ENCODE measurements at regions not wholly inside any gene's neighbourhood (a gene's known extent, or its start where the extent isn't known, plus 50 kb on each side); places are given as distances from the start of the nearest gene placed in this dataset.

- Mint-ChIP-seq H3K27ac (no peak overlapping the region), H3K9me3 (no peaks in the 10 kb centered on the region), H3K4me1 (ENCODE audit: low read depth) (no peaks in the 10 kb centered on the region), H3K4me3 (no peak overlapping the region), H3K36me3 (ENCODE audit: low read depth) (no peaks in the 10 kb centered on the region), H3K27me3 (ENCODE audit: insufficient read depth) (peaks cover 4% of the 10 kb centered on the region)
- no peak for DNase-seq (ENCODE audit: low spot score)
- intact Hi-C loops (cut with micrococcal nuclease) = no loop called here
Observed at GRCh38 chr4:24260923-24261564, 323.3 kb downstream of the DHX15 start.

GRCh38 chr4:24260133-24260715 lies 324.1 kb downstream of the DHX15 start:
- no peak overlapping the region for H3K4me3 Mint-ChIP-seq
- intact Hi-C loops (cut with micrococcal nuclease) = no loop called here
- no peaks in the 10 kb centered on the region for H3K9me3 Mint-ChIP-seq
- H3K27ac Mint-ChIP-seq = no peak overlapping the region
- no peaks in the 10 kb centered on the region for H3K4me1 Mint-ChIP-seq (ENCODE audit: low read depth)
- no peaks in the 10 kb centered on the region for H3K36me3 Mint-ChIP-seq (ENCODE audit: low read depth)
- no peak for DNase-seq (ENCODE audit: low spot score)
- H3K27me3 Mint-ChIP-seq (ENCODE audit: insufficient read depth) = peaks cover 4% of the 10 kb centered on the region

GRCh38 chr4:24256547-24256946 lies 327.8 kb downstream of the DHX15 start:
- no peaks in the 10 kb centered on the region for H3K4me1 Mint-ChIP-seq (ENCODE audit: low read depth)
- DNase-seq (ENCODE audit: low spot score) = no peak
- no peaks in the 10 kb centered on the region for H3K36me3 Mint-ChIP-seq (ENCODE audit: low read depth)
- H3K27ac Mint-ChIP-seq = no peak overlapping the region
- H3K9me3 Mint-ChIP-seq = no peaks in the 10 kb centered on the region
- intact Hi-C loops (cut with micrococcal nuclease) = no loop called here
- H3K27me3 Mint-ChIP-seq (ENCODE audit: insufficient read depth) = peaks cover 2% of the 10 kb centered on the region
- no peak overlapping the region for H3K4me3 Mint-ChIP-seq

GRCh38 chr4:24256066-24256465 lies 328.3 kb downstream of the DHX15 start:
- no peaks in the 10 kb centered on the region for H3K9me3 Mint-ChIP-seq
- intact Hi-C loops (cut with micrococcal nuclease) = no loop called here

GRCh38 chr4:24252121-24252520 lies 332.2 kb downstream of the DHX15 start:
- DNase-seq (ENCODE audit: low spot score) = no peak
- no peaks in the 10 kb centered on the region for H3K4me1 Mint-ChIP-seq (ENCODE audit: low read depth)
- H3K9me3 Mint-ChIP-seq = no peaks in the 10 kb centered on the region
- no peak overlapping the region for H3K4me3 Mint-ChIP-seq
- H3K36me3 Mint-ChIP-seq (ENCODE audit: low read depth) = no peaks in the 10 kb centered on the region
- intact Hi-C loops (cut with micrococcal nuclease) = no loop called here
- peaks cover 2% of the 10 kb centered on the region for H3K27me3 Mint-ChIP-seq (ENCODE audit: insufficient read depth)
- H3K27ac Mint-ChIP-seq = no peak overlapping the region

More at GRCh38 chr4:24256066-24256465, 328.3 kb downstream of the DHX15 start:
- peaks cover 2% of the 10 kb centered on the region for H3K27me3 Mint-ChIP-seq (ENCODE audit: insufficient read depth)
- DNase-seq (ENCODE audit: low spot score) = no peak
- H3K4me1 Mint-ChIP-seq (ENCODE audit: low read depth) = no peaks in the 10 kb centered on the region
- H3K27ac Mint-ChIP-seq = no peak overlapping the region
- H3K4me3 Mint-ChIP-seq = no peak overlapping the region
- no peaks in the 10 kb centered on the region for H3K36me3 Mint-ChIP-seq (ENCODE audit: low read depth)

- H3K4me3 Mint-ChIP-seq = no peak overlapping the region
- no peak overlapping the region for H3K27ac Mint-ChIP-seq
- peaks cover under 1% of the 10 kb centered on the region for H3K27me3 Mint-ChIP-seq (ENCODE audit: insufficient read depth)
- H3K36me3 Mint-ChIP-seq (ENCODE audit: low read depth) = no peaks in the 10 kb centered on the region
- H3K4me1 Mint-ChIP-seq (ENCODE audit: low read depth) = no peaks in the 10 kb centered on the region
- DNase-seq (ENCODE audit: low spot score) = no peak
- H3K9me3 Mint-ChIP-seq = no peaks in the 10 kb centered on the region
- intact Hi-C loops (cut with micrococcal nuclease) = no loop called here
Observed at GRCh38 chr4:24251589-24251988, 332.8 kb downstream of the DHX15 start.

GRCh38 chr4:24249972-24250371 lies 334.4 kb downstream of the DHX15 start:
- no peaks in the 10 kb centered on the region for H3K9me3 Mint-ChIP-seq
- H3K4me3 Mint-ChIP-seq = no peak overlapping the region
- no peaks in the 10 kb centered on the region for H3K36me3 Mint-ChIP-seq (ENCODE audit: low read depth)
- no peak for DNase-seq (ENCODE audit: low spot score)
- no peaks in the 10 kb centered on the region for H3K27me3 Mint-ChIP-seq (ENCODE audit: insufficient read depth)
- no peaks in the 10 kb centered on the region for H3K4me1 Mint-ChIP-seq (ENCODE audit: low read depth)
- intact Hi-C loops (cut with micrococcal nuclease) = no loop called here
- no peak overlapping the region for H3K27ac Mint-ChIP-seq

GRCh38 chr4:24248674-24249630 lies 335.4 kb downstream of the DHX15 start:
- no peak for DNase-seq (ENCODE audit: low spot score)
- no peak overlapping the region for H3K27ac Mint-ChIP-seq
- no peaks in the 10 kb centered on the region for H3K4me1 Mint-ChIP-seq (ENCODE audit: low read depth)
- no peaks in the 10 kb centered on the region for H3K9me3 Mint-ChIP-seq
- H3K4me3 Mint-ChIP-seq = no peak overlapping the region
- no peaks in the 10 kb centered on the region for H3K27me3 Mint-ChIP-seq (ENCODE audit: insufficient read depth)
- H3K36me3 Mint-ChIP-seq (ENCODE audit: low read depth) = no peaks in the 10 kb centered on the region
- intact Hi-C loops (cut with micrococcal nuclease) = no loop called here

- no peak overlapping the region for H3K27ac Mint-ChIP-seq
- H3K4me3 Mint-ChIP-seq = no peak overlapping the region
- no peaks in the 10 kb centered on the region for H3K4me1 Mint-ChIP-seq (ENCODE audit: low read depth)
- H3K36me3 Mint-ChIP-seq (ENCODE audit: low read depth) = no peaks in the 10 kb centered on the region
- no peaks in the 10 kb centered on the region for H3K9me3 Mint-ChIP-seq
- DNase-seq (ENCODE audit: low spot score) = no peak
- peaks cover 2% of the 10 kb centered on the region for H3K27me3 Mint-ChIP-seq (ENCODE audit: insufficient read depth)
- intact Hi-C loops (cut with micrococcal nuclease) = no loop called here
Observed at GRCh38 chr4:24245491-24245820, 338.9 kb downstream of the DHX15 start.

GRCh38 chr4:24244663-24245490 lies 339.5 kb downstream of the DHX15 start:
- no peak for DNase-seq (ENCODE audit: low spot score)
- Mint-ChIP-seq H3K27me3 (ENCODE audit: insufficient read depth) (peaks cover 2% of the 10 kb centered on the region), H3K36me3 (ENCODE audit: low read depth) (no peaks in the 10 kb centered on the region), H3K9me3 (no peaks in the 10 kb centered on the region), H3K4me3 (no peak overlapping the region), H3K27ac (no peak overlapping the region), H3K4me1 (ENCODE audit: low read depth) (no peaks in the 10 kb centered on the region)
- intact Hi-C loops (cut with micrococcal nuclease) = no loop called here

- Mint-ChIP-seq H3K4me1 (ENCODE audit: low read depth) (no peaks in the 10 kb centered on the region), H3K9me3 (no peaks in the 10 kb centered on the region), H3K4me3 (no peak overlapping the region), H3K36me3 (ENCODE audit: low read depth) (no peaks in the 10 kb centered on the region), H3K27me3 (ENCODE audit: insufficient read depth) (peaks cover 2% of the 10 kb centered on the region), H3K27ac (no peak overlapping the region)
- DNase-seq (ENCODE audit: low spot score) = no peak
- intact Hi-C loops (cut with micrococcal nuclease) = no loop called here
Observed at GRCh38 chr4:24243641-24244040, 340.7 kb downstream of the DHX15 start.

GRCh38 chr4:24241511-24241910 lies 342.8 kb downstream of the DHX15 start:
- intact Hi-C loops (cut with micrococcal nuclease) = no loop called here
- Mint-ChIP-seq H3K27me3 (ENCODE audit: insufficient read depth) (peaks cover 2% of the 10 kb centered on the region), H3K4me1 (ENCODE audit: low read depth) (no peaks in the 10 kb centered on the region), H3K9me3 (no peaks in the 10 kb centered on the region), H3K36me3 (ENCODE audit: low read depth) (no peaks in the 10 kb centered on the region), H3K4me3 (no peak overlapping the region), H3K27ac (no peak overlapping the region)
- no peak for DNase-seq (ENCODE audit: low spot score)
